ENCODE measurements at regions not wholly inside any gene's neighbourhood (a gene's known extent, or its start where the extent isn't known, plus 50 kb on each side); places are given as distances from the start of the nearest gene placed in this dataset.

GRCh38 chr4:80145739-80146138 is 51.6 kb upstream of the PRDM8 start:
- Mint-ChIP-seq H3K9me3 (no peaks in the 10 kb centered on the region), H3K4me3 (no peak overlapping the region), H3K36me3 (no peaks in the 10 kb centered on the region), H3K4me1 (ENCODE audit: low read depth) (peaks cover 22% of the 10 kb centered on the region), H3K27me3 (no peaks in the 10 kb centered on the region), H3K27ac (no peak overlapping the region)
- intact Hi-C loops (cut with micrococcal nuclease) = no loop called here
- no peak for DNase-seq
- CTCF ChIA-PET = interaction anchor here (1.5 kb wide), 1 partner anchor 8 kb away, joined by 3 read pairs; no protein-coding TSS in a partner anchor
- POLR2A ChIA-PET = no interaction called here

- no peaks in the 10 kb centered on the region for H3K9me3 Mint-ChIP-seq
- ChIA-PET POLR2A (no interaction called here), CTCF (no interaction called here)
- peaks cover 29% of the 10 kb centered on the region for H3K4me1 Mint-ChIP-seq (ENCODE audit: low read depth)
- intact Hi-C loops (cut with micrococcal nuclease) = no loop called here
- H3K4me3 Mint-ChIP-seq = no peak overlapping the region
- no peaks in the 10 kb centered on the region for H3K27me3 Mint-ChIP-seq
- no peaks in the 10 kb centered on the region for H3K36me3 Mint-ChIP-seq
- no peak for DNase-seq
- no peak overlapping the region for H3K27ac Mint-ChIP-seq
Observed at GRCh38 chr4:80144676-80145470, 52.4 kb upstream of the PRDM8 start.

- DNase-seq = no peak
- H3K27me3 Mint-ChIP-seq = no peaks in the 10 kb centered on the region
- H3K36me3 Mint-ChIP-seq = no peaks in the 10 kb centered on the region
- CTCF ChIA-PET = interaction anchor here (1.8 to 4.7 kb wide), 2 partner anchors 16 to 29 kb away, joined by 5 to 32 read pairs; no protein-coding TSS in a partner anchor
- no peak overlapping the region for H3K27ac Mint-ChIP-seq
- H3K4me1 Mint-ChIP-seq (ENCODE audit: low read depth) = peaks cover 45% of the 10 kb centered on the region
- intact Hi-C loops (cut with micrococcal nuclease) = no loop called here
- H3K9me3 Mint-ChIP-seq = no peaks in the 10 kb centered on the region
- H3K4me3 Mint-ChIP-seq = no peak overlapping the region
- POLR2A ChIA-PET = no interaction called here
Observed at GRCh38 chr4:80143307-80143679, 54.0 kb upstream of the PRDM8 start.

- ChIA-PET POLR2A (no interaction called here), CTCF (interaction anchor here (1.8 to 4.7 kb wide), 2 partner anchors 16 to 29 kb away, joined by 5 to 32 read pairs; no protein-coding TSS in a partner anchor)
- Mint-ChIP-seq H3K36me3 (no peaks in the 10 kb centered on the region), H3K4me3 (no peak overlapping the region), H3K9me3 (no peaks in the 10 kb centered on the region), H3K27me3 (no peaks in the 10 kb centered on the region), H3K4me1 (ENCODE audit: low read depth) (peaks cover 51% of the 10 kb centered on the region), H3K27ac (no peak overlapping the region)
- intact Hi-C loops (cut with micrococcal nuclease) = no loop called here
- DNase-seq = no peak
Observed at GRCh38 chr4:80142394-80143306, 54.7 kb upstream of the PRDM8 start.

- POLR2A ChIA-PET = no interaction called here
Observed at GRCh38 chr4:80141543-80141942, 55.8 kb upstream of the PRDM8 start.

GRCh38 chr4:80140194-80140593 is 57.1 kb upstream of the PRDM8 start:
- ChIA-PET CTCF (interaction anchor here (1.4 to 4.7 kb wide), 4 partner anchors 13 to 67 kb away, joined by 3 to 32 read pairs (median 6); partner anchors contain the start of gene ANTXR2), POLR2A (interaction anchor here (1.6 to 2.3 kb wide), 2 partner anchors 12 to 40 kb away, joined by 3 to 5 read pairs; no protein-coding TSS in a partner anchor)
- Mint-ChIP-seq H3K27ac (no peak overlapping the region), H3K27me3 (no peaks in the 10 kb centered on the region), H3K36me3 (no peaks in the 10 kb centered on the region), H3K4me1 (ENCODE audit: low read depth) (peaks cover 57% of the 10 kb centered on the region), H3K4me3 (no peak overlapping the region), H3K9me3 (no peaks in the 10 kb centered on the region)
- no peak for DNase-seq
- intact Hi-C loops (cut with micrococcal nuclease) = no loop called here

More at GRCh38 chr4:80141543-80141942, 55.8 kb upstream of the PRDM8 start:
- H3K4me1 Mint-ChIP-seq (ENCODE audit: low read depth) = peaks cover 57% of the 10 kb centered on the region
- no peaks in the 10 kb centered on the region for H3K27me3 Mint-ChIP-seq
- CTCF ChIA-PET = interaction anchor here (1.0 to 4.7 kb wide), 3 partner anchors 14 to 64 kb away, joined by 4 to 32 read pairs (median 4); no protein-coding TSS in a partner anchor
- intact Hi-C loops (cut with micrococcal nuclease) = no loop called here
- no peak for DNase-seq
- no peaks in the 10 kb centered on the region for H3K9me3 Mint-ChIP-seq
- H3K36me3 Mint-ChIP-seq = no peaks in the 10 kb centered on the region
- H3K27ac Mint-ChIP-seq = no peak overlapping the region
- H3K4me3 Mint-ChIP-seq = no peak overlapping the region

GRCh38 chr4:80139671-80140070 is 57.6 kb upstream of the PRDM8 start:
- CTCF ChIA-PET = interaction anchor here (0.7 to 4.7 kb wide), 5 partner anchors 13 to 67 kb away, joined by 3 to 32 read pairs (median 9); partner anchors contain the start of gene ANTXR2
- Mint-ChIP-seq H3K27me3 (no peaks in the 10 kb centered on the region), H3K4me1 (ENCODE audit: low read depth) (peaks cover 57% of the 10 kb centered on the region), H3K4me3 (no peak overlapping the region), H3K9me3 (no peaks in the 10 kb centered on the region), H3K27ac (peak overlapping the region; percentile 19), H3K36me3 (no peaks in the 10 kb centered on the region)
- POLR2A ChIA-PET = interaction anchor here (0.8 to 2.3 kb wide), 3 partner anchors 13 to 40 kb away, joined by 3 to 5 read pairs (median 3); no protein-coding TSS in a partner anchor
- no peak for DNase-seq
- intact Hi-C loops (cut with micrococcal nuclease) = loop anchor here (1.0 to 2.0 kb wide), 6 partner anchors 14 to 71 kb away; no protein-coding TSS in a partner anchor

GRCh38 chr4:80138551-80139538 is 58.5 kb upstream of the PRDM8 start:
- ChIA-PET CTCF (interaction anchor here (0.7 to 4.7 kb wide), 7 partner anchors 12 to 66 kb away, joined by 3 to 32 read pairs (median 4); partner anchors contain the start of gene ANTXR2), POLR2A (interaction anchor here (0.8 to 2.3 kb wide), 3 partner anchors 14 to 41 kb away, joined by 3 to 5 read pairs (median 3); no protein-coding TSS in a partner anchor)
- DNase-seq = peak; percentile 77
- no peak overlapping the region for H3K4me3 Mint-ChIP-seq
- H3K4me1 Mint-ChIP-seq (ENCODE audit: low read depth) = peaks cover 57% of the 10 kb centered on the region
- H3K27me3 Mint-ChIP-seq = no peaks in the 10 kb centered on the region
- H3K9me3 Mint-ChIP-seq = no peaks in the 10 kb centered on the region
- intact Hi-C loops (cut with micrococcal nuclease) = loop anchor here (1.0 to 2.0 kb wide), 6 partner anchors 14 to 70 kb away; no protein-coding TSS in a partner anchor
- H3K27ac Mint-ChIP-seq = peak overlapping the region; percentile 64
- no peaks in the 10 kb centered on the region for H3K36me3 Mint-ChIP-seq

GRCh38 chr4:80137631-80138030 is 59.7 kb upstream of the PRDM8 start:
- Mint-ChIP-seq H3K27me3 (no peaks in the 10 kb centered on the region), H3K27ac (no peak overlapping the region), H3K9me3 (no peaks in the 10 kb centered on the region), H3K36me3 (no peaks in the 10 kb centered on the region), H3K4me3 (no peak overlapping the region), H3K4me1 (ENCODE audit: low read depth) (peaks cover 50% of the 10 kb centered on the region)
- ChIA-PET CTCF (interaction anchor here (1.2 to 1.6 kb wide), 4 partner anchors 9 to 46 kb away, joined by 3 to 4 read pairs (median 4); no protein-coding TSS in a partner anchor), POLR2A (no interaction called here)
- no peak for DNase-seq
- intact Hi-C loops (cut with micrococcal nuclease) = loop anchor here (2.0 kb wide), 2 partner anchors 61 to 69 kb away; no protein-coding TSS in a partner anchor

- intact Hi-C loops (cut with micrococcal nuclease) = no loop called here
- H3K27me3 Mint-ChIP-seq = no peaks in the 10 kb centered on the region
- H3K4me1 Mint-ChIP-seq (ENCODE audit: low read depth) = peaks cover 38% of the 10 kb centered on the region
- H3K9me3 Mint-ChIP-seq = no peaks in the 10 kb centered on the region
- no peak overlapping the region for H3K4me3 Mint-ChIP-seq
- CTCF ChIA-PET = no interaction called here
- H3K36me3 Mint-ChIP-seq = no peaks in the 10 kb centered on the region
- no peak overlapping the region for H3K27ac Mint-ChIP-seq
- DNase-seq = no peak
- POLR2A ChIA-PET = no interaction called here
Observed at GRCh38 chr4:80136270-80136669, 61.0 kb upstream of the PRDM8 start.

- DNase-seq = no peak
- POLR2A ChIA-PET = no interaction called here
- Mint-ChIP-seq H3K4me1 (ENCODE audit: low read depth) (peaks cover 35% of the 10 kb centered on the region), H3K4me3 (no peak overlapping the region), H3K36me3 (no peaks in the 10 kb centered on the region), H3K27ac (no peak overlapping the region), H3K27me3 (no peaks in the 10 kb centered on the region), H3K9me3 (no peaks in the 10 kb centered on the region)
- intact Hi-C loops (cut with micrococcal nuclease) = no loop called here
- CTCF ChIA-PET = no interaction called here
Observed at GRCh38 chr4:80135702-80136058, 61.6 kb upstream of the PRDM8 start.

Data from activated CD4-positive, alpha-beta memory T cell treated with anti-CD3 and anti-CD28 coated beads for 36 hours (primary cell).